ENCODE measurements at regions not wholly inside any gene's neighbourhood (a gene's known extent, or its start where the extent isn't known, plus 50 kb on each side); places are given as distances from the start of the nearest gene placed in this dataset.

DNA sequence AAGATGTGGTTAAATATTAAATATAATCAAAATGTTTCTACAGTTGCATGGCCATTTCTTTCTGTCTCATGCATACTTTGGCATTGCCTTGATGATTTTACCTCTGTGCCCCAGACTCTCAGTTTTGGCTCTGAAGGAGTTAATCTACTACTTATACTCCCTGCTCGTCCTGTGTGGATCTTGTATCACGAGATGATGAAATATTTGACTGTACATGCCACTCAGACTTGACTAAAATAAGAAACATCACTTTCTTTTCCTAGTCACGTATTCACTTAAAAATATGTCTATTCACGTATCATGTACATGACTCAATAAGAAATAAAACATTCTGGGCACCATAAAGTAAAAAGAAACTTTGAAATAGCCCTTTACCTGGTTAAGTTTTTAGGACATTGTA is 397.7 kb downstream of the RFPL4B start:
- no peak for DNase-seq (ENCODE audit: low read depth, low spot score)
- H3K4me3 ChIP-seq (ENCODE audit: low read depth, low read length), result no peak overlapping the region
- in situ Hi-C loops (cut with HindIII; ENCODE audit: low sequenced_read_pairs), result no loop called here
- TF ChIP-seq, protein P1, sequence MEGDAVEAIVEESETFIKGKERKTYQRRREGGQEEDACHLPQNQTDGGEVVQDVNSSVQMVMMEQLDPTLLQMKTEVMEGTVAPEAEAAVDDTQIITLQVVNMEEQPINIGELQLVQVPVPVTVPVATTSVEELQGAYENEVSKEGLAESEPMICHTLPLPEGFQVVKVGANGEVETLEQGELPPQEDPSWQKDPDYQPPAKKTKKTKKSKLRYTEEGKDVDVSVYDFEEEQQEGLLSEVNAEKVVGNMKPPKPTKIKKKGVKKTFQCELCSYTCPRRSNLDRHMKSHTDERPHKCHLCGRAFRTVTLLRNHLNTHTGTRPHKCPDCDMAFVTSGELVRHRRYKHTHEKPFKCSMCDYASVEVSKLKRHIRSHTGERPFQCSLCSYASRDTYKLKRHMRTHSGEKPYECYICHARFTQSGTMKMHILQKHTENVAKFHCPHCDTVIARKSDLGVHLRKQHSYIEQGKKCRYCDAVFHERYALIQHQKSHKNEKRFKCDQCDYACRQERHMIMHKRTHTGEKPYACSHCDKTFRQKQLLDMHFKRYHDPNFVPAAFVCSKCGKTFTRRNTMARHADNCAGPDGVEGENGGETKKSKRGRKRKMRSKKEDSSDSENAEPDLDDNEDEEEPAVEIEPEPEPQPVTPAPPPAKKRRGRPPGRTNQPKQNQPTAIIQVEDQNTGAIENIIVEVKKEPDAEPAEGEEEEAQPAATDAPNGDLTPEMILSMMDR (IDR thresholded peaks at IDR 0.05; ENCODE audit: low read depth, low read length), result no peak

DNA sequence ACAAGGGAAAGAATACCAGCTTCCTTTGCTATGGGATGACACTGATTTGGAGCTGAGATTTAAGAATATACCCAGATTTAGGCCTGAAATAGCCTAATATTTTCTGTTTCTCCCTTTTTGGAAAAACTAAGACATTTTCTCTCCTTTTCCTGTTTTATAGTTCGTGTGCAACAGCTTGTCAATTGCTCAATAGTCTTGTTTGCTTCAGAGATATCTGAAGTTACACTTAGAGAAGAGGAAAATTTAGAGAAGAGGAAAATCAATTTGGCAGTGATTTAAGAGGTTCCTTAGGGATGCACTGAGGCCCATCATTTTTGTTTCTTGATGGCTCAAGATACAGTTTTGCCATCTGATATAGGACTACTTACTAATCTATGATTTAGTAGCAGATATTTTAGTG is 398.6 kb downstream of the RFPL4B start:
- no peak overlapping the region for H3K4me3 ChIP-seq (ENCODE audit: low read depth, low read length)
- in situ Hi-C loops (cut with HindIII; ENCODE audit: low sequenced_read_pairs), result no loop called here
- TF ChIP-seq, protein P1 (IDR thresholded peaks at IDR 0.05; ENCODE audit: low read depth, low read length), result no peak
- DNase-seq (ENCODE audit: low read depth, low spot score), result no peak

DNA sequence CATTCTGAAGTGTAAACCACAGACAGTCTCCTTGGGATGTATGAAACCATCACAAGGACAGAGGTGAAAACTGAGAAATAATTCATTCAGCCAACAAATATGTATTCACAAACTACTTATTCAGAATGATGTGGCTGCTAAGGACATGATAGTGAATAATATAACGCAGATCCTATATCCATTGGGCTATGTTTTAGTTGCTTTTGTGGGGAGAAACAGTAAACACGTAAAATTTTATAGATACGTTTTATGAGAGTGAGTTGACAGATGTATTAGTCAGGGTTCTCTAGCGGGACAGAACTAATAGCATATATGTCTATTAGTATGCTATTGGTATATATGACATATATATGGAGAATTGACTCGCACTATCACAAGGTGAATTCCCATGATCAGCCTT is 402.5 kb downstream of the RFPL4B start:
- in situ Hi-C loops (cut with HindIII; ENCODE audit: low sequenced_read_pairs), result no loop called here
- no peak for DNase-seq (ENCODE audit: low read depth, low spot score)
- TF ChIP-seq, protein P1 (IDR thresholded peaks at IDR 0.05; ENCODE audit: low read depth, low read length), result no peak
- no peak overlapping the region for H3K4me3 ChIP-seq (ENCODE audit: low read depth, low read length)

DNA sequence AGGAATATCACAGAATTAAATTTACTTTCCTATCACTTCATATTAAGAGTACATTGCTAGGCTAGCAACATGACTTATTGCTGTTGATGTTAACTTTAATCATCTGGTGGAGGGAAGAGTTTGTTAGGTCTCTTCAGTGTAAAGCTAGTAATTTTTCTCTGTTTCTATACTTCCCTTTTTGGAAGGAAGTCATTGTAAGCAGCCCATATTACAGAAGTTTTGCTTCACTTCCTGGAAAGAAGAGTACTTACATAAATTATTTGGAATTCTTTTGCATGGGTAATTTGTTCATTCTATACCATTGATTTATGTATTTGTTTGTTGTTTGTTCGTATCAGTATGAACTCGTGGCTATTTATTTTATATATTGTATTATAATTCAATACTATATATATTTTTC is 405.2 kb downstream of the RFPL4B start:
- TF ChIP-seq, protein P1 (IDR thresholded peaks at IDR 0.05; ENCODE audit: low read depth, low read length), result no peak
- no peak overlapping the region for H3K4me3 ChIP-seq (ENCODE audit: low read depth, low read length)
- DNase-seq (ENCODE audit: low read depth, low spot score), result no peak
- in situ Hi-C loops (cut with HindIII; ENCODE audit: low sequenced_read_pairs), result no loop called here

DNA sequence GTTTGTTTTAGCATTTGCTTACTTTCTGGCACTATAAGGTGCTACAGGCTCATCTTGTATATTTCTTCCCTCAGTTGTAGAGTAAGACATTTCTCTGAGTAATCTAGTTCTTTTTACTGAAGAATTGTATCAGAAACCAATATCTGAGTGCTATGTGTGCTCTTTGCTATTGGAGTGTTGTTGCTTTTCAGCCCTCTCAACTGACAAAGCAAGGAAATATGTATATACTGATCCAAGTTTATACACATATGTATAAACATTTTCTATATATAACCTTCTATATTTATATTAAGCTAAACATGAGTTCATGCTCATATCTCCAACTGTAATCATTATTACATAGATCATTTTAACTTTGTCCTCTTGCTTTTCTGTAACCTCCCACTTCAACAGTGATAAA is 405.7 kb downstream of the RFPL4B start:
- H3K4me3 ChIP-seq (ENCODE audit: low read depth, low read length), result no peak overlapping the region
- in situ Hi-C loops (cut with HindIII; ENCODE audit: low sequenced_read_pairs), result no loop called here
- no peak for DNase-seq (ENCODE audit: low read depth, low spot score)
- TF ChIP-seq, protein P1 (IDR thresholded peaks at IDR 0.05; ENCODE audit: low read depth, low read length), result no peak

DNA sequence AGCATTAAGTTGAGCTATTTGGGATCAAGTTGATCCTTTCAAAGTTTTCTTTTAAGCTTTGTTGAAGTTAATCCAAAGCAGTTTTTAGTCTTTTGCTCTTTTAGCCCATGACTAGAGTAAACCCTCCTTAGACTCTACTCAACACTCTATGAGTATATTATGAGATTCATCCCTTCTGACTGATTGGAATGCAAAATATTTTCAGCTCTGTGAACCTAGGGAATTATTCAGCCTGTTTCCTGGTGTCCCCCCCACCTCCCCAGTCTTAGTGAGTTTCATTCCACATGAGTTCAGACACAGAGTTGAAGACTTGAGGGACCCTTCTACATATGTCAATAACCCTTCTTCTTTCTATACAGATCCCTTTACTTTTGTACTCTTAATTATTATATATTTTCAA is 413.7 kb downstream of the RFPL4B start:
- DNase-seq (ENCODE audit: low read depth, low spot score), result no peak
- no peak overlapping the region for H3K4me3 ChIP-seq (ENCODE audit: low read depth, low read length)
- in situ Hi-C loops (cut with HindIII; ENCODE audit: low sequenced_read_pairs), result no loop called here

More for the DNA sequence above, 413.7 kb downstream of the RFPL4B start:
- TF ChIP-seq, protein P1 (IDR thresholded peaks at IDR 0.05; ENCODE audit: low read depth, low read length), result no peak

Data from astrocyte of the spinal cord (primary cell).